ENCODE measurements at regions not wholly inside any gene's neighbourhood (a gene's known extent, or its start where the extent isn't known, plus 50 kb on each side); places are given as distances from the start of the nearest gene placed in this dataset.

DNA sequence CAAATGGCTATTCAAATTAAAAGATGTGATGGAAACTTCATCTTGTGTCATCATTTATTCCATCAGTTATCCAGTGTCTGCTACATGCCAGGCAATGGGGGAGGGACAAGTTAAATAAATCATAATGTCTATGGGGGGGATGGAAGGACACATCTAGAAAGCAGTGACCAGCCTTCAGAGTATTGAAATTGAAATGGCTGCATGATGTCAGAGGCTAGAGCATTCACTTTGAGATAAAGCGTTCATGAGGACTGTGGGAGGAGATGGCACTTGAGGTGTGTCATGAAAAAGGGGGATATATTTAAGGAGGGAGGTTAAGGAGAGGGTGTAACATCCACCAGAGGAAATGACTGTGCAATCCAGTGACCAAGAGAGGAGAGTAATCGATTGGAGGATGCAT, 50.6 kb downstream of the SLIT2 start:
- FAIRE-seq: no peak
- DNase-seq (ENCODE audit: insufficient read length, low spot score): no peak

GRCh38 chr4:20305976-20306375, 54.3 kb downstream of the SLIT2 start:
- TF ChIP-seq POLR2A (IDR thresholded peaks at IDR 0.05; ENCODE audit: low read depth, low read length): no peak
- FAIRE-seq (no peak), DNase-seq (ENCODE audit: insufficient read length, low spot score) (no peak)

More for the DNA sequence above, 50.6 kb downstream of the SLIT2 start:
- no peak for TF ChIP-seq POLR2A (IDR thresholded peaks at IDR 0.05; ENCODE audit: low read depth, low read length)

DNA sequence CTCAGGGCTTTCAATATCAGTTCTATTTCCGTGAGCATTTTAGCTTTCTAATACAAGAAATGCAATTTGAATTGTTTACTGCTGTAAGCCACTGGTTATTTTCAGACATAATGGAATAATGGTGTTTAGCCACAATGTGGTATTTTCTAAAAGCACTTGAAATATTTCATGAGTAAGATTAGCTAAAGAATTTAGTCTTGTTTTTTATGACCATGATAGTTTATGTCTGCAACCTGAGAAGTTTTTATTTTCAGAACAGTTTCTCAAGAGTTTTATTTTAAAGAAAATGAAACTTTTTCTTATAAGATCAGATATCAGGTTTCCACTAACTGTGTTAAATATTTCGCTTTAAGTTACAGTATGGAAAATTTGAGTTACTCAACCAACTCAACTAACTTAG, 60.2 kb downstream of the SLIT2 start:
- TF ChIP-seq POLR2A (IDR thresholded peaks at IDR 0.05; ENCODE audit: low read depth, low read length): no peak
- no peak for FAIRE-seq
- no peak for DNase-seq (ENCODE audit: insufficient read length, low spot score)

DNA sequence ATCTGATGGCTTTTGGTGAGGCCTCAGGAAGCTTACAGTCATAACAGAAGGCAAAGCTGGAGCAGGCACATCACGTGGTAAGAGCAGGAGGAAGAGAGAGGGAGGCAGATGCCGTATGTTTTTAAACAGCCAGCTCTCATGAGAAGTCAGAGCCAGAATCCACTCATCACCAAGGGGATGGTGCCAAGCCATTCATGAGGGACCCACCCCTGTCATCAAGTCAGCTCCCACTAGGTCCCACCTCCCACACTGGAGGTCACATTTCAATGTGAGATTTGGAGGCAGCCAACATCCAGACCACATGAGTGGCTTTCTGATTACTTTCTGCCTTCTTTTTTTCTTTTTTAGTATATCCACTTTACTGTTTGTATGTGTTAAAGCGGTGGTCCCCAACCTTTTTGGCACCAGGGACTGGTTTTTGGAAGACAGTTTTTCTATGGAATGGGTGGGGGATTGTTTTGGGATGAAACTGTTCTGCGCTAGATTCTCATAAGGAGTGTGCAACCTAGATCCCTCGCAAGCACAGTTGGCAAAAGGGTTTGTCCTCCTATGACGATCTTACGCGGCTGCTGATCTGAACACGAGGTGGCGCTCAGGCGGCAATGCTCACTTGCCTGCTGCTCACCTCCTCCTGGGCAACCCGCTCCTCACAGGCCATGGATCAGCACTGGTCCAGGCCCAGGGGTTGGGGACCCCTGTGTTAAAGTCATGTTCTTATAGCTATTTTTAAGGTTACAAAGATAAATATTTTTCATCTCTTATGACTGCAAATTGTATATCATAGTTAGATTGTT, 61.7 kb downstream of the SLIT2 start:
- no peak for FAIRE-seq
- TF ChIP-seq POLR2A (IDR thresholded peaks at IDR 0.05; ENCODE audit: low read depth, low read length): no peak
- DNase-seq (ENCODE audit: insufficient read length, low spot score): no peak

DNA sequence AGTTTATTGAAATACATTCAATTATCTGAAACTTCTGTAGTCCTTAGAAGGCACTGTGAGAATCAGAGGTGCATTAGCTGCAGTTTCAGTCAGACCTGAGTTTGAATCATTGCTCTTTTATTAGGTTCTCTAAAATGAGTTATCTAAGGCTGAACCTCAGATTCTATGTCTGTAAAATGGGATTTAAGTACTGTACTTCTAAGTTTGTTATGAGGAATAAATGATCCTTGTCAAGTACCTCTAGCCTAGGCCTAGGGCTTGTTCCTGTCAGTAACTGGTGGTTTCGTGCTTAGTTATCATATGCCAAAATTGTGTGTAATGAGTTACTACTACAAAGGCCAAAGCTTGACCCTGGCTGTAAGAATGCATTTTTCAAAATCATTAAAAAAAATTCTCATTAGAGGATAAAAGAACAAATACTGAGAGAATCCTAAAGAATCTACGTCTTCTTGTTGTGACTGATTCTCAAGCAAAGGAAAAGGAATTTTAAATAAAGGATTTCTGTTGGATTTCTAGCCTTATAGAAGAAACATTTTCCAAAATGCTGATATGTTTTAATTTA, 65.8 kb downstream of the SLIT2 start:
- no peak for FAIRE-seq
- TF ChIP-seq POLR2A (IDR thresholded peaks at IDR 0.05; ENCODE audit: low read depth, low read length): no peak
- no peak for DNase-seq (ENCODE audit: insufficient read length, low spot score)

DNA sequence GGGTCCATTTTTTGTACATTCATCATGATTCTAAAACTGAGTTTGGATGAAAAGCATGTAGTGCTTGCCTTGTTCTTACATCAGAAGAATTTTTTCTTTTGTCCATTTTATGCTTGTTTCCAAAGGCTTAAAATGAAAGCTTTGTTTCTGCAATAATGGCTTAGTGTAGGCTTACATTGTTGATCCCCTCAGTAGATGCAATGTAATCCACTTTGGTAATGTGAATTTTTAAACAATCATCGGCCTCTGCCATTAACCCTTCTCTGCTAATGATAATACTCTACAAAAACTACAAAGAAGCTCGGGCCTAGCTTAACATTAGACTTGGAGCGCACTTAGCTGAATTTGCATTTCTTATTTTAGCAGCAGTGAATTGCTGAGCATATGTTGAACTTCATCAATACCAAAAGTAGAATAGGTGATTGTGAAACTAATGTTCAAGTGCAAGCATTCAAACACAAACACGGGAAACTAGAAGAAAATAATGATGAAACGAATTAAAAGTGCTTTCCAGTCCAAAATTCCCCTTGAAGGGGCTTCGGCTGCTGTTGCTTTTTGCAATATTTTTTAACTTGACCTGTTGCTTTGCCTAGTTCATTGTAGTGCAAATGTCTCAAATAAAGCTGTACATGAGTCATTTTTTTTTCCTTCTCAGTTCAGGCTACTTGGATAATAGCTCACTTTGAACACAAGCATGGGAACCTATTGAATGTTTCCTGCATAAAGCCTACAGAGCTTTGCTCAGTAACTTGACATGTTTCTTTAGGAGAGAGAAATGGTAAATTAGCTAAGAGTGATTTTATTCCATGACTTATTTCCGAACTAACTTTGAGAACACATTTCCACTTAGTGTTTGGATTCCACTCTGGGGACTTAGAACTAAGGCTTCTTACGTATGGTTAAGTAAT, 66.5 kb downstream of the SLIT2 start:
- DNase-seq (ENCODE audit: insufficient read length, low spot score): no peak
- no peak for FAIRE-seq
- no peak for TF ChIP-seq POLR2A (IDR thresholded peaks at IDR 0.05; ENCODE audit: low read depth, low read length)

DNA sequence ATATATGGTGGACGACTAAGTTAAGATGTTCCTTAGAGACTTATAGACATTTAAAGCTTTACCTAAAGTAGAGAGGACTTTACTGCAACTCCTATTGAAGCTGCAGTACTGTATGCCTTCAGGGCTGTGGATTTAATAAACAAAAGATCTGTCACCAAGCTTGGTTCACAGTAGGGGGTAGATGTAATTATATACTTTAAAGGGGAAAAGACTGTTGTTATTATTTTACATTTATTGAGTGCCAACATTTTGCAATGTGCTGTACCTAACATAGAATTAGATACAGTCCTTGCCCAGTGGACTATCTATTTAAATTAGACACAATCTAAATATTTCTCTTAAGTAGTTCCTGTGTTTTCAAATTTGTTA, 67.2 kb downstream of the SLIT2 start:
- no peak for FAIRE-seq
- DNase-seq (ENCODE audit: insufficient read length, low spot score): no peak

DNA sequence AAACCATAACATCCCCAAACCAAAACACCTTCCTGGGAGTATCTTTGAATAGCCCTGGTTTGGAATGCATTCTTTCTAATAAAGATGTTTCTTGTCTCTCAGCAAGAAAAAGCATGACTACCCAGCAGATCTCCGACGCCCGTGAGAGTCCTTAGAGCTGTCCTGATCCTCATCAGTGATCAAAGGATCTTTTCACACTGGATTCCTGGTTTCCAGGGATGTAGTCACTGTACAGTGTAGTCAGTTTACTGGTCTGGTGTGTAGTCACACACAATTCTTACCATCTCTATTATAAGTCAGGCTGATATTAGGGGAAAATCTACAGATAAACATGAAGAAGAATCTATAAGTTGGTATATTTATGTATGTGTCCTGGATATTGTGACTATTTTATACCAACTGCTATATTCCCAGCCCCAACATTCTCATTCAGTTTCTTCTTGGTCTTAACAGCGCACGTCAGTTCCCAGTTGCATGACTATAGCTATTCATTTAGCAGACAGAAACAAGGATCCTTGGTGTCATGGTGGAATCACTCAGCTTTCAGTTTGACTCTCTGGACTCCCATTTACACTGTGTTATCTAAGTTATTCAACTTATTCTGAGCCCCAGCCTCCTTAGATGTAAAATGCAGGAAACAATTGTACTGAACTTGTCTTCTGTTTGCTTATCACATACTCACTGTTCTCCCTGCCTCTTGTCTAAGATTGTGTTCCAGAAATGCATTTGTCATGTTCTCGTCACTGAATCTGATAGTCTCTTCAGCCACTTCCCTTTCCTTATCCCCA, 68.3 kb downstream of the SLIT2 start:
- FAIRE-seq: no peak
- DNase-seq (ENCODE audit: insufficient read length, low spot score): no peak
- no peak for TF ChIP-seq POLR2A (IDR thresholded peaks at IDR 0.05; ENCODE audit: low read depth, low read length)

More for the DNA sequence above, 67.2 kb downstream of the SLIT2 start:
- no peak for TF ChIP-seq POLR2A (IDR thresholded peaks at IDR 0.05; ENCODE audit: low read depth, low read length)

DNA sequence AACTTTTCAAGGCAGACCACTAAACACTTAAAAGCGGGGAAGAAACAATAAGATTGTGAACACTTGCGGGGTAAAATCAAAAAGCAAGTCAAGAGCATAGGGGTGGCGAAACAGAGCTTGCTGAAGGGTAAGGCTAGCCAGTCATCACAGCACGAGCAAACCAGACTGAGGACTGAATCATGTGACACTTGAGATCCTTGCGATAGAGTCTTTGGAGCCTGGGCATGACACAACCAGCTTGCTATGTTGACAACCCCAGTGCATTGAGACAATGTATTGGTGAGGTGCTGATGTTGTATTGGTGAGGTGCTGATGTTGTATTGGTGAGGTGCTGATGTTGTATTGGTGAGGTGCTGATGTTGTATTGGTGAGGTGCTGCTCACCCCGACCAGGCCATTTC, 72.3 kb downstream of the SLIT2 start:
- FAIRE-seq (no peak), DNase-seq (ENCODE audit: insufficient read length, low spot score) (no peak)
- no peak for TF ChIP-seq POLR2A (IDR thresholded peaks at IDR 0.05; ENCODE audit: low read depth, low read length)

GRCh38 chr4:20326460-20326859, 74.8 kb downstream of the SLIT2 start:
- DNase-seq (ENCODE audit: insufficient read length, low spot score) (no peak), FAIRE-seq (no peak)
- no peak for TF ChIP-seq POLR2A (IDR thresholded peaks at IDR 0.05; ENCODE audit: low read depth, low read length)

DNA sequence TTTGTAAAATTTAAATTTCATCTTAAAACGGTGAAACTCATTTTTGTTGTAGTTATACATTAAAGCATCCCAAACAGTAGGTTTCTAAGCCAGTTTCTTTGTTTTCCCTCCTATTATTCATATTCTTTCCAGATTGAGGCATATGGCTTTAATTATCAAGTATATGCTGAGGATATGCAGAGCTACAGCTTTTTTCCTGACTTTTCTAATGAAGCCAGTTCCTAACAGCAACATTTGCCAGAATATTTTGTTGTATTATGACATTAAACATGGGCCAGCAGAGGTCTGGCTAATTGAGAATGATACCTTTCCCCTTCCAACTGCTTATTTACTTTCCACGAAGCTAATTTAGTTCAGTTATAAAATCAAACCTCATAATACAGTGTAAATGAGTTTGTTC, 75.3 kb downstream of the SLIT2 start:
- TF ChIP-seq POLR2A (IDR thresholded peaks at IDR 0.05; ENCODE audit: low read depth, low read length): no peak
- no peak for DNase-seq (ENCODE audit: insufficient read length, low spot score)
- FAIRE-seq: no peak

- no peak for TF ChIP-seq POLR2A (IDR thresholded peaks at IDR 0.05; ENCODE audit: low read depth, low read length)
- FAIRE-seq: no peak
Observed at GRCh38 chr4:20327808-20328207, 76.1 kb downstream of the SLIT2 start.

GRCh38 chr4:20331642-20332041, 79.9 kb downstream of the SLIT2 start:
- no peak for TF ChIP-seq POLR2A (IDR thresholded peaks at IDR 0.05; ENCODE audit: low read depth, low read length)
- FAIRE-seq: no peak
- DNase-seq (ENCODE audit: insufficient read length, low spot score): no peak

More at GRCh38 chr4:20327808-20328207, 76.1 kb downstream of the SLIT2 start:
- DNase-seq (ENCODE audit: insufficient read length, low spot score): no peak

Data from H54 (cell line).